HG03025 (cell line): ENCODE measurements at regions not wholly inside any gene's neighbourhood (a gene's known extent, or its start where the extent isn't known, plus 50 kb on each side); places are given as distances from the start of the nearest gene placed in this dataset.
A peak's percentile ranks its signal among the peaks of the same experiment; 100 is the strongest.

ENCODE experiments used
- ATAC-seq: cut with Tn5 transposase; IDR thresholded peaks from one replicate; pipeline ENCODE4 v1.9.1; 2021; ENCODE audit warnings: mild to moderate bottlenecking, moderate library complexity; ENCODE audit not compliant: unreplicated experiment, low FRiP score

DNA sequence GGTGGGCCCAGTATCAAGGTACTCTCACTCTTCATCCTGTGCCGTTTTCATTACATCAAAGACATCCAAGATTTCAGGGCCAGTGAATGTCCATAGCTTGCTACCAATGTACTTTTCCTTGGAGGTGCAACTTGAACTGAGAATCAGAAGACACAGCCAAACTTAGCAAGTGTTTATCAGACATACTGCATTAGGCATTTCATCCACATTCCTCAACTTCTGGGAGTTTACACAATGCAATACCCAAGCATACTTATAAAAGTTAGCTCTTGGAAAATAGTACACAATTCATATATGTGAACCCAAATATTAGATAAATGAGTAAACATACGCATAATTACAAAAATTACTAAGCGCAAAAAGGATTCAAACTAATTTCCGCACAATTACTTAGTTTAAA, 216.3 kb upstream of the RHOBTB1 start:
- ATAC-seq, result no peak

DNA sequence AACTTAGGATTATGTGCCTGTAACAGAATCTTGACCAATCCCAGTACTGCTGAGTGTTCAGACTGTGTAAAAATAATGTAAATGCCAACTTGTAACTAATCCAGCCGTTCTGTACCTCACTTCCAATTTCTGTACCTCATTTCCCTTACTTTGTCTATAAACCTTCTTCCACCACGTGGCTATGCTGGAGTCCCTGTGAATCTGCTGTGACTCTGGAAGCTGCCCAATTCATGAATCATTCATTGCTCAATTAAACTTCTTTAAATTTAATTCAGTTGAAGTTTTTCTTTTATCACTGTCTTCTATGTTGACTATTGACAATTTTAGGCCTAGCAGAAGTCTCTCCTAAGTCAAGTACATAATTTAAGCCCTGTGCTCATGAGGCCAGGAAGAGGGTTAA, 215.3 kb upstream of the RHOBTB1 start:
- no peak for ATAC-seq

DNA sequence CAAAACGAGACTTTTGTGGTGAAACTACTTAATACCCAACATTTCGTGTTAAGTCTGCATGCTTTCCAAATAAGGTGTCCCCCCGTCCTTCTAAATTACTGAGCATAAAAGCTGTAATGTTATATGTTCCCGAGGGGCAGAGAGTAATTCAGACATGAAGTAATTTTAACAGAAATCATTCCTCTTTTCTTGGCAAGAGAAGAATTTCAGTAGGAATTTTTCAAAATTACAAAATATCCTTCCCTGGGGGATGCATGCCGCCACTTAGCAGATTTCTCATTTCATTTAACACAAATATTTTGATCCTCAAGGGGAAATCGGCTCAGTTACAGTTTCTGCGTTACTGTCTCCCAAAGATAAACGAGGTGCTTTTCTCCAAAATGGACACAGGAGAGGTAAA, 213.2 kb upstream of the RHOBTB1 start:
- ATAC-seq, result no peak

DNA sequence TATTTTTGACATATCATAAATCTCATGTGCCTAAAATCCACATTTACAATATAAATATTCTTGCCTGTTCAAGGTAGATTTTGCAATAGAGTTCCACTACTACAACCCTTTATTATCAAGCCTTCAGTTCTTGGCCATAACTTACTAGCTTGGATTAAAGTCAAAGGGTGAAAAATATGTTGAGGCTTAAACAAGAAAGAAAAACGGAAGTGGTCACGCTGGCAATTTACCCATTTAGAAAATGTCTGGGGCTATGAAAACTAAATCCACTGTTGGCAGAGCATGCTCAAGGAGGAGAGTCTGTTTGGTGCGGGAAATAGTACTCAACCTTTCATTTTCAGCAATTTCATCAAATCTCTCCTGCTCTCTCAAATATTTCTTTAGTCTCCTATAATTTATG, 209.8 kb upstream of the RHOBTB1 start:
- no peak for ATAC-seq

DNA sequence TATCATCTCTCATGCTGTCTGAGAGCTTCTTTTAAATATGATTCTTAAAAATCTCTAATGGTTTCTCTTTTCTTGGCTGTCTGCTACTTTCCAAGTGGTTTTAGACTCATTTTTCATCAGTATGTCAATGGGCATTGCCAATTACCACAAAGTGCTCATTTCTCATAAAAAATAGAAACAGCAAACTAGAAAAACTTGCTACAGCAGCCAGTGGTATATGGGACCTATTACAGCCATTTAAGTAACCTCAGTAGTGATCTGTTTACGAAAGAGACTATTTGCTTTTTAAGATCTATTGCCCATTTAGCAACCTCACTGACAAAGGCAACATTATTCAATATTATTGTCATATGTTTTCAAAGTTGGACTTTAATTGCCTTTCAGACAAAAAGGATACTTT, 207.1 kb upstream of the RHOBTB1 start:
- ATAC-seq, result no peak

DNA sequence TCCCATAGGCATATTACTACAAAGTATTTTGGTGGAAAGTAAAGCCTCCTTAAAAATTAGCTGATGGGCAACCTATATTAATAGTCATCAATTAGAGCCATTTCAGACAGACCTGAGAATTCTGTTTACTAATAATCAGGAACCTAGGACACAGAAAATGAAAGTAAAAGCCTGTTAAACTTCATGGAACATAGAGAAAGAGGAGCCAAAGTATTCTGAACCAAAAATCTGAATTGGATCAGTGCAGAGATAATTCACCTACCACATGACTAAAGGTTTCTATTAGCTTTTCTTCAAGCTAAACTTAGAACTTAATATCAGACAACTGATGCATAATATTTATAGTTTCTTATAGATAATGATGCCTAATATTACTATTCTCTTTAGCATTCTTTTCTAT, 204.5 kb upstream of the RHOBTB1 start:
- no peak for ATAC-seq

DNA sequence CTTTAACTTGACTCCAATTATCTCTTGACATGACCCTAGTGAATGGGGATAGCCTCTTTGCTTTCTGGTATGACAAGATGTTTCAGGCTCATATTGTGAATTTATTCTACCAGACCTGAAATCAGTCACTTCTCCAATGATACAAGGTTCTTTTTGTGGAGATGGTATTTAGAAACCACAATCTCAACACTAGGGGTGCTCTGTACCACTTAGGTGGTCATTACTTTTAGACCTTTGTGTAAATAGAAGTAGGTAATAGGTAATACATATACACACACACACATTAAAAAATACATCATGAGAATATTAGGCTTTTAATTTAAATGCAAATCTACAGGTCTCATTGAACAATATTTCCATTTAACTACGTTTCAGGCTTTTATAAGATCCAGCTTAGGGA, 199.0 kb upstream of the RHOBTB1 start:
- ATAC-seq, result no peak

DNA sequence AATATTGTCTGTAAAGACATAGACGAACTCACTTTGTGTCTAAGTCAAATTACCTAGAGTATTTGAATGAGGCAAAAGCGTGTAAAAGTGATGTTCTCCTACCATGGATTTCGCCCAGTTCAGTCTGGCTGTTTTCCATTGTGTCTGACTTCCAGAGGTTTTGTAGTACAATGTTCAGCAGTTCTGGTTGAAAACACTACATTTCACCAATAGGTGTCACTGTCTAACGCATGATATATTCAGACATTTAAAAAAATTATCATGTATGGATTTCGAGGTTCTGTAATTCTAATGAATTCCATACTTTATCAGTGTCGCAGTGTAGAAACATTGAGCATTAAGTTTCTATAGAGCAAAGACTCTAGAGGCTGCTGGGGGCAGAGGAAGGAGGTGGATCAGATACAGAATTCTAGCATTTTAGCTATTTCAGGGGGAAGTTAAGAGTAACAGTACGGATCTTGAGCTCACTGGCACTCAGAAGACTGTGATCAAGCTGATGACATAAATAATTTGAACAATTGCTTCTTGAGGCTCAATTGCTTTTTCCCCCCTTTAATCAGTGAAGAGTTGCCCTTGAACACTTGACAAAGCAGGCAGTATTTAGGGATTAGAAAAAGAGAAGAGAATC, 196.9 kb upstream of the RHOBTB1 start:
- ATAC-seq, result no peak

DNA sequence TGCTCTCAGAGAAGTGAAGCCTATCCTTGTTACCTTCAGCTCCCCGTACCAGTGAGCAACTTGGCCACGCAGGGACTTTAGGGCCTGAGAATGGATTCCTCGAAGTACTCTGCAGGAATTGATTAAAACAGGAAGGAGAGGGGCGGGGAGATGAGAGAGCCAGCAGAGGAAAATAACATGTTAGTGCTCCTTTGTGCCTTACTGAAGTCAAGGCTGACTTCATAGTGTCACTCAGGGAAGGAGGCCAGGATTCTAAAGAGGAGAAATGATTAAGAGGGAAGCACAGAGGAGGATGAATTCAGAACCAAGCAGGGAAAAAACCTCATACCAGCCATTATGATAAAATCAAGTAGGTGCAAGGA, 195.6 kb upstream of the RHOBTB1 start:
- ATAC-seq, result no peak

DNA sequence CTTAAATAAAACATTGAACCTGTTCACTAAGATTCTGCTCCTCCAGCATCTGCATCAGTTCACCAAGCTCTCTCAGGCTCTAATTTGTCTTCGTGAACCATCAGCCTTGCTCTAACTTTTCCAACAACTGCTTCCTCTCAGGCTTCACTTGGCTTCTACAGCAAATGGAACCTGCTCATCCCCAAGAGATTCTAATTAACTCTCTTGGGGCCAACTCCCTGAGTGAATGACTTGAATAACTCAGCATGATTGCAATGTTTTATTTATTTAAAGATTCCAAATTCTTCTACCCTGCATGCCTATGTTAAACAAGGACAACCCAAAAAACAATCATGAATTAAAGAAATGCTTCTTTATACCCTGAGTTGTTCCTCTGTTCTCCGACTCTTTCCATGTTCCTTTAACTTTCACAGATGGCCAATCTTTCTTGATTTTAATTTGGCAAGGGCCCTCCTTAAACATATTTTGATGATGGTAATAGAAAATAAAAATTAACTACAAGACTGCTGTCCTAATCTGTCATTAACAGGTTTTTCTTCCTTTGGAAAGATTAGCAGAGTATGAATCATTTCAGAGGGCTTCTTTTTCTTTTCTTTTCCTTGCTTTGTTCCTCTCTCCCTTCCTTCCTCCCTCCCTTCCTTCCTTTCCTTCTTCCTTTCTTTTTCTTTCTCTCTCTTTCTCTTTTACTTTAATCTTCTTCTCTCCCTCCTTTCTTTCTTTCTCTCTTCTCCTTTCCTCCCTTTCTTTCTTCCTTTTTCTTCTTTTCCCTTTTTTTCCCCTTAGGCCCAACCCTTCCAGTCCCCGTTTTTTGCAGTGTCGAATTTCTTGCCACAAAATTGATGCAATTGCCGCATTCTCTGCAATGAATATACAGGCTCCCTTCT, 195.0 kb upstream of the RHOBTB1 start:
- ATAC-seq, result no peak

DNA sequence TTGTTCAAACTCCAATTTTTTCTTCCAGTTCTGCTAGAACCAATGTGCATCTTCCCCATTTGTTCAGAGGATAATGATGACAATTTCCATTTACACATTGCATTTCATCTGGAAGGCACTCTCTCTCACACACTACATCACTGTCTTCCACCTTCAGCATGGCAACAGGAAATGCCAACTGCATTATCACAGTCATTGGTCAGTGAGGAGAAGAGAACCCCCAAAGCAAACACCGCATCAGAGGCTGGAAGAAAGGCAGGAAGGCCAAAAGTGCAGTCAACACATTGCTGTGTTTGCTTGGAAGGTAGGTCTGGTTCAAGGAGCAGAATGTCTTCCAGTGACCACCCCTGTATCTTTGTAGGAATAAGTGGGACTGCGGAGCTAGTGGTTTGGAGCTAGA, 192.2 kb upstream of the RHOBTB1 start:
- ATAC-seq, result no peak

DNA sequence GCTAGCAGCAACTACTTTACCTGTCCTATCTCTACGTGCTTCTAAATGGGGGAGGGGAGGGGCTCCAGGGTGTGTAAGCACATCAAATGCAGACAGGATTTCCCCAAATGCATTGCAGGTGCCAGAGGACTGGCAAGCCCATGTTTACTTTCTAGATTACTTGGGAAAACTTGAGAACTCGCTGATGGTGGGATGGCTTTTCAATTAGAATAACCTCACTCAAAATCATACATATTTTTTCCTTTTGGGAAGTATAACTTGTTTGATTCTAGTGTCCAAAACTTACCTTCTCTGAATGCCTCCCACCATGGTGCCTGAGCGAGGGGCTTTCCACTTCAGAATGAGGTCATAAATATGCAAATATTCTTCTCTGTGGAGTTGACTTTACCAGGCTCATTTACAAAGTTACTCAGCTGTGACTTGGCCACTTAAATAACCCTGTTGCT, 191.3 kb upstream of the RHOBTB1 start:
- peak; percentile 80 for ATAC-seq

DNA sequence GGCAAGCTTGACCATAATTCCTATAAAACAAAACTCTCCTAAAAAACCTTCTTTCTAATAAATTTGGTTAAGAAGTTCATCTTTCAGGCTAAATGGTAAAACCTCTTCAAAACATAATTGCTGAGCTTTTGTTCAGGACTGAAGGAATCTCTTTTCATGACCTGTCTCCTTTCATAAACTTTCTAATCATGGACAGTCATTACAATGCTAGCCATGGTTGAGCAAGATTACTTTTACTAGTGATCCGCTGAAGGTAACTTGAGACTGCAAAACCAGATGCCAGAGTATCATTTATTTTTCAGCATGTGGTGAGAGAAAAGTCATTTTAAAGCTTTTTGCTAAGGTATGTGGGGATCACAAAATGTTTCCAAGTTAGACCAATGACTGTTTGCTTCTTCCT, 186.4 kb upstream of the RHOBTB1 start:
- ATAC-seq, result no peak

DNA sequence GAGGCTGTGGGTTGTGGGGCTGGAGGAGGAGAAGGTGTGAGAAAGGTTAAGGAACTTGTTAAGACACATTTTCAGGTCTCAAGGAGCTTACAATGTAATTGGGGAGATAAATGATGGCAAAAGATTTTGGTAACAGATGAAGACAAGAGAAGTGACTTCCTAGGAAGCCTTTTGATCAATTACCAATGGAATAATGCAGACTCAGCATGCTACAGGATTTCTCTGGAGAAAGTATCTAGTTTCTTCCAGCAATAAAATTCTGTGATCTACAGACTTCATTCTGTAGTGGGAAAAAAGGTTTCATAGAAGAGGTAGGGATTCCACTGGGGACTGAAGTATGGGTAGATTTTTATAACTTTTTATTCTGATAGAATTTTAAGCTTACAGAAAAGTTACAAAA, 184.2 kb upstream of the RHOBTB1 start:
- ATAC-seq, result no peak

DNA sequence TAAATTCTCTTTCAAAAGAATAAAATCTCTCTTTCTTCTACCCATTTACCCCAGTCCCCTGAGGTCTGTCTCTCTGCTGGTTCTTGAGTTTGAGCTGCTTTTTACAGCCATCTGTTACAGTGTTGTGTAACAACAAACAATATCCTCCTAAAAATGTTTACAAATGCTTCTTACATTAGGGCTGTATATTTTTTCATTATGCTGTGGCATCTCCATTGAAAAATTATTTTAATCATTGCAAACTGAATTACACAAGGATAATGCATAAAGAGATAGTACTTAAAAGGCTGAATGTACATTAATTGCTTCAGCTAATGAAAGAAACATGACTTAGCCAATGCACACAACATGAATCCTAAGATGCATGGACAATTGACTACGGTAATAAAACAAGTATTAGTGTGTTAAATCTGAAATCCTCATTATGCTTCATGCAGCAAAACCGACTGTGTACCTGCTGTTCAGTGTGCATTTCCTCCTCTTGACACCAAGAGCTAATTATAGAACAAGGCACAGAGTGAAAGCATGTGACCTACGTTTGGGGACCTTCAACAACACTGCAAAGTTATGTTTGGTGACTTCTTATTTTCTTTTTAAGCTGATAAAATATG, 181.7 kb upstream of the RHOBTB1 start:
- ATAC-seq, result peak; percentile 77

DNA sequence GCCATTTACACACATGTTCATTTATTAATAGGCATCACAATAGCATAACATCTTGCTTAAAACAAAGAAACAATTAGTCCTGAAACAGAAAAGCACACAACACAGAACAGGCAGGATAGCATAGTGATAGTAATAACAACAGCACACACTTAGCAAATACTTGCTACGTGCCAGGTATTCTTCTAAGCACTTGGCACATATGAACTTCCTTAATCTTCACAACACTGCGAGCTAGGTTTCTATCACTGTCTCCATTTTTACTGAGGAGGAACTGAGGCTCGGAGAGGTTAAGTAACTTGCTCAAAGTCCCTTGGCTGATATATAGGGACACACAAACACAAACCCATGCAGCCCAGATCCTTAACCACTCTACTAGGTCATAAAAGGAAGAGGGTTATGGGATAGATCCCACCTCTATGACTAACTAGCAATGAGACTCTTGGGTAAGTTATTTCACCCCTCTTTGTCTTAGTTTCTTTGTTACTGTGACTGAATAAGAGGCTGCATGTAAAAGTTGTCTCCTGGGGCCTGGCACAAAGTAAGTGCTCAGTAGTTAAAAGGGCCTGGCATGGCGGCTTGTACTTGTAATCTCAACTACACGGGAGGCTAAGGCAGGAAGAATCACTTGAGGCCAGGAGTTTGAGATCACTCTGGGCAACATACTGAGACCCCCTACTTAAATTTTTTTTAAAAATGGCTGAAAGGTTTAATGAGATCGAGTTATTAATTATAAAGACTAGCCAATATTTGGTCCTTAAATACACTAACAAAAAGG, 181.0 kb upstream of the RHOBTB1 start:
- no peak for ATAC-seq

DNA sequence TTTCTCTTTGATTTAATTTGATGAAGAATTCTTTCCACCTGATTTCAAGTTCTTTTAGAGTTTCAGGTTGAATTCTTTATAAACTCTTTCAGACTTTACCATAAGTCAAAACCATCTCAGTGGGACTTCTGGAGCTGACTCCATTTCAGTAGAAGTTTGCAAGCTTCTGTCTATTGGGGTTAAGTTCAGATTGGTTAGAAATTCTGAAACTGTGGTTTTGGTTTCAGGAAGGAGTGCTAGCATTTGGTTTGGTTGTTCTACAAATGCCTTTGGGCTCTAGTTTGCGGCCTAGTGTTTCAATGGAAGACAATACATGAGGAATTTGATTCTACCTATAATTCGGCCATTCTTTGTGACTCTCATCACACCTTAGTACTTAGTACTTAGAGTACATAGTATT, 176.8 kb upstream of the RHOBTB1 start:
- ATAC-seq, result peak; percentile 72

DNA sequence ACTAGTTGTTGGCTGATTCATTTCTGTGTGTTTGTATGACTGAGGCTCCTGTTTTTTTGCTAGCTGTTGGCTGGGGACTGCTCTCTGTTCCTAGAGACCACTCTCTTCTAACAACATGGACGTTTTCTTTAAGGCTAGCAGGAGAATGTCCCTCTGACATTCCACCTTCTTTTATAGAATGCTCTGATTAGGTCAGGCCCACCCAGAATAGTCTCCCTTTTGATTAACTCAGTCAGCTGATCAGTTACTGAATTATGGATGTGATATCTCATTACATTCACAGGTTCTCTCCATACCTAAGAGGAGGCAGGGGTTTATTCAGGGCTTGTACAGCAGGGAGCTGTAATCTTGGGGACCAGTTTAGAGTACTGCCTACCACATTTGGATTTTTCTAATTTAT, 175.6 kb upstream of the RHOBTB1 start:
- ATAC-seq, result no peak

DNA sequence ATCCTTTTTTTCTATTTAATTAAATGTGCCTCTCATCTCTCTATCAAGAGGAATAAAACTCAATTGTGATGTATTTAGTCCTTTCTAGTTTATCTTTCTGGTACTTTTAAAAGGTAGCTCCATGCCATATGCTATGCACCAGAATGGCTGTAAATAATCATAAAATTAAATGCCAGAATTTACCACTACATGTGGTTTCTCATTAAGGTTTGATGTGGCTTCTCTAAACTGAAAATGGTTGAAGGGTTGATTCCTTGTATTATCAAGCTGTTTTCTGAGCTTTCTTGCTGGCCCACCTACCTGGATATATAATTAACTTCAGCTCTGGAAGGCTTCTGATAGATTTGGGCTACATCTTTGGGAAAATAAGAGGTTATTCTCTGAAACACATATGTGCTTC, 171.9 kb upstream of the RHOBTB1 start:
- no peak for ATAC-seq

DNA sequence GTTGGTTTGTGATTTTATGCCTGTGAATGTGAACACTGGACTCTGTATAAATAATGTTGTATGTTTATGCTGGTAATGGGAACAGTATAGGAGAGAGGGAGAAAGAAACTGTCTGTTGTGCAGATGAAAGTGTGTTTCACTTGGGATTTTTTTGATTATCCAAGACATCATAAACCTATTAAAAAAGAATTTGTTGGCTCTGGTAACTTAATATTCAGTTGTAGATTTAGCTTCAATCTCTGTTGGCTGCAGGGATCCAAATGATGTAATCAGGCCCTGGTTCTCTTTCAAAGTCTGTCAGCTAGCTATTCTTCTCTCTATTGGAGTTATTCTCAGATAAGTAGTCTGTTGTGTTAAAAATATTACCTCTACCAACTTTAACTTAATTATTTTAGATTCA, 168.8 kb upstream of the RHOBTB1 start:
- no peak for ATAC-seq

DNA sequence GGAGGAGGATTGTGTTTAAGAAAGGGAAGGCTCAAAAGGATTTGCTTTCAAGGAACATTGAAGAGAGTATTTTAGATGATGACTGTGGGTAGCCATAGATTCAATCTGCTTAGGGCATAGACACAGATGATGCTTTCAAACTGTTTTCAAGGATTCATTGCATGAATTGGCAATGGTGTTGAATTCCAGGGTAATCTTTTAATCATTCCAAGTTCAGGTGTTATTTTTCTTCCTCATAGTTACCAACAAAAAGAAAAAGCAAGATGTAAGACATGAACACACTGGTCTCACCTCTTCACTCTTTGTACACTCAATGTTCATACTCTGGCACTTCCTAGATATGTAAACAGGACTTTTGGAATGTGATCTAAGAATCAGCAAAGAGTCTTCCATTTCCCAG, 167.0 kb upstream of the RHOBTB1 start:
- ATAC-seq, result no peak
